Mesendoderm (in vitro differentiated cells): ENCODE measurements at regions not wholly inside any gene's neighbourhood (a gene's known extent, or its start where the extent isn't known, plus 50 kb on each side); places are given as distances from the start of the nearest gene placed in this dataset.

Experiments
- DNase-seq: peaks from one replicate; pipeline ENCODE4 v3.0.0; 2013
- H2AK5ac ChIP-seq: 2 replicates; pipeline ENCODE4 v1.6.1; 2013; ENCODE audit warnings: low read length, inconsistent platforms
- H2BK120ac ChIP-seq: 2 replicates; pipeline ENCODE4 v1.6.1; 2013; ENCODE audit warnings: low read depth, mild to moderate bottlenecking, low read length, moderate library complexity, mixed read lengths
- H2BK15ac ChIP-seq: replicated peaks from 2 replicates; pipeline ENCODE4 v1.6.1; 2013; ENCODE audit warnings: low read depth, mild to moderate bottlenecking, moderate library complexity
- H2BK5ac ChIP-seq: 2 replicates; pipeline ENCODE4 v1.6.1; 2013; ENCODE audit warnings: low read length, inconsistent platforms
- H3K18ac ChIP-seq: 2 replicates; pipeline ENCODE4 v1.6.1; 2013; ENCODE audit warnings: mild to moderate bottlenecking, low read length, mixed read lengths
- H3K23ac ChIP-seq: one replicate; pipeline ENCODE4 v1.6.1; 2013; ENCODE audit warnings: low read length
- H3K27ac ChIP-seq: 2 replicates; pipeline ENCODE4 v1.5.1; 2013; ENCODE audit warnings: low read depth, mild to moderate bottlenecking, inconsistent platforms, low read length, moderate library complexity
- H3K27me3 ChIP-seq: 2 replicates; pipeline ENCODE4 v1.6.1; 2013; ENCODE audit warnings: low read length, control low read depth, mild to moderate bottlenecking, inconsistent platforms; ENCODE audit not compliant: insufficient read depth, poor library complexity
- H3K36me3 ChIP-seq: 2 replicates; pipeline ENCODE4 v1.6.1; 2013; ENCODE audit warnings: low read length, inconsistent platforms; ENCODE audit not compliant: control insufficient read depth, insufficient read depth
- H3K4ac ChIP-seq: one replicate; pipeline ENCODE4 v1.6.1; 2013; ENCODE audit warnings: low read depth, mild to moderate bottlenecking, low read length, moderate library complexity
- H3K4me1 ChIP-seq: 2 replicates; pipeline ENCODE4 v1.6.1; 2013; ENCODE audit warnings: low read depth, low read length, inconsistent platforms; ENCODE audit not compliant: control insufficient read depth
- H3K4me2 ChIP-seq: 2 replicates; pipeline ENCODE4 v1.6.1; 2013; ENCODE audit warnings: low read length
- H3K4me3 ChIP-seq: 2 replicates; pipeline ENCODE4 v1.5.1; 2013; ENCODE audit warnings: mild to moderate bottlenecking, low read length
- H3K56ac ChIP-seq: one replicate; pipeline ENCODE4 v1.6.1; 2013; ENCODE audit warnings: low read length
- H3K79me1 ChIP-seq: 2 replicates; pipeline ENCODE4 v1.6.1; 2013; ENCODE audit warnings: low read length, inconsistent platforms
- H3K79me2 ChIP-seq: 2 replicates; pipeline ENCODE4 v1.6.1; 2013; ENCODE audit warnings: mild to moderate bottlenecking, low read length; ENCODE audit not compliant: control insufficient read depth, insufficient read depth
- H3K9ac ChIP-seq: 2 replicates; pipeline ENCODE4 v1.6.1; 2013; ENCODE audit warnings: low read length, inconsistent platforms
- H4K5ac ChIP-seq: one replicate; pipeline ENCODE4 v1.6.1; 2013; ENCODE audit warnings: low read length
- H4K8ac ChIP-seq: one replicate; pipeline ENCODE4 v1.6.1; 2013; ENCODE audit warnings: low read depth, mild to moderate bottlenecking, control low read depth, low read length, moderate library complexity
- WGBS: extraction: QIAGEN DNeasy Blood & Tissue Kit; methylation state at CpG from one replicate; pipeline ENCODE4 v1.1.7; 2013; ENCODE audit warnings: low lambda C conversion rate, missing lambda C conversion rate; ENCODE audit not compliant: insufficient coverage; ENCODE audit errors: extremely low coverage; 5-methylcytosine and 5-hydroxymethylcytosine counted together

DNA sequence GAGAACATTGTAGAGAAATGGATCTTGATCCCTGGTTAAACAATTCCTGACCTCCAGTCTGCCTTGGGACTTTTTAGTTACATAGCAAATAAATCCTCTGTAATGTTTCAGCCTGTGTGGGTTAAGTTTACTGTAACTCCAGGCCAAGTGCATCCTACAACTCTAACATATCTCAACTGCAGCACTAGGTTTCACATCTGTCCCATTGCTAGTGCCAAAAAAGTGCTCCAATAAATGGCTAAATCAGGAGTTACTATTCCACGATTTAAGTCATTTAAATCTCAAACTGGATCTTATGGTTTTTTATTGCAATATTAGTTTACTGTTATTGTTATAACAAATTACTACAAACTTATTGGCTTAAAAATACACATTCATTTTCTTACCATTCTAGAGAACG, 479.6 kb downstream of the GPAM start:
- Histone ChIP-seq H2BK120ac (no peak overlapping the region), H3K18ac (no peak overlapping the region), H3K4me1 (no peaks in the 10 kb centered on the region), H4K5ac (no peak overlapping the region), H2BK15ac (no peak overlapping the region), H4K8ac (no peak overlapping the region), H3K56ac (no peak overlapping the region), H3K79me2 (no peaks in the 10 kb centered on the region), H3K9ac (no peak overlapping the region), H2BK5ac (no peak overlapping the region), H3K4ac (no peak overlapping the region), H3K23ac (no peak overlapping the region), H3K36me3 (no peaks in the 10 kb centered on the region), H3K4me2 (no peak overlapping the region), H2AK5ac (no peak overlapping the region), H3K79me1 (no peaks in the 10 kb centered on the region), H3K27ac (no peak overlapping the region), H3K27me3 (no peaks in the 10 kb centered on the region), H3K4me3 (no peak overlapping the region)
- WGBS = no CpG with 5 or more reads among the region's 2 CpGs
- DNase-seq = no peak

DNA sequence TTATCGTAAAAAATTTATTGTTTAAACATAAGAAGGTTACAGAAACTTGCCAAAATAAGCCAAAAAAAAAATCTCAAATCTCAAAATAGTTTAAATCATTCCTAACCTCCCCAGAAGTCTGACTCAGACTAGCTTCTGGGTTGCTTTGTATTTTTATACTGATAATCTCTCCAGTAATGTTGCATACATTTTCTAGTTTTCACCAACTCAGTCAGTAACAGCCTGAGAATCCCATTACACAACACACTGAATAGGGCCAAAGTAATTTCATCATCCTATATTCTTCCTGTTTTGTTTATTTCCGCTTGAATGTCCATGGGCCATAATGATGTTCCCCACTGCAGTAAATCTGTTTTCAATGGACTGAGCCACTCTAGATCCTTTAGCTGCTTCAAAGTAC, 478.5 kb downstream of the GPAM start:
- Histone ChIP-seq H4K5ac (no peak overlapping the region), H3K36me3 (no peaks in the 10 kb centered on the region), H3K23ac (no peak overlapping the region), H3K4ac (no peak overlapping the region), H3K4me3 (no peak overlapping the region), H3K18ac (no peak overlapping the region), H3K4me2 (no peak overlapping the region), H3K9ac (no peak overlapping the region), H3K27me3 (no peaks in the 10 kb centered on the region), H2AK5ac (no peak overlapping the region), H2BK120ac (no peak overlapping the region), H3K4me1 (no peaks in the 10 kb centered on the region), H3K27ac (no peak overlapping the region), H4K8ac (no peak overlapping the region), H3K79me2 (no peaks in the 10 kb centered on the region), H3K56ac (no peak overlapping the region), H3K79me1 (no peaks in the 10 kb centered on the region), H2BK15ac (no peak overlapping the region), H2BK5ac (no peak overlapping the region)
- no peak for DNase-seq
- no CpG with 5 or more reads among the region's 2 CpGs for WGBS

DNA sequence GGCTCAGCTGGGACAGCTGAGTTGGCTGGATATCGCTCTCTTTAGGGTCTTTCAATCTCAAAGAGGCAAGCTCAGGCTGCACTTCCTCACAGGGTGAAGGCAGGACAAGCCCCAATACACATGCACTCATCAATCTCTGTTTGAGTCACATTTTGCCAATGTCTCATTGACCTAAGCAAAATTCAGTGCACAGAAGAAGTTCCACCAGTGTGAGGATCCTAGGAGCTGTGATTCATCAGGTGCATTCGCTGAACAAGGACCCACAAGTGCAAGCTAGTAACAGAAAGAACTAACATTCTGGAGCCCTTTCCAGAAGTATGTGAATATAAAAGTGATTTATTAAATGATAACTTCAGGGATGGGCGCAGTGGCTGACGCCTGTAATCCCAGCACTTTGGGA, 477.2 kb downstream of the GPAM start:
- H3K4me3 ChIP-seq = no peak overlapping the region
- H3K4me1 ChIP-seq = no peaks in the 10 kb centered on the region
- H3K18ac ChIP-seq = no peak overlapping the region
- no peak overlapping the region for H2BK120ac ChIP-seq
- no peak overlapping the region for H4K5ac ChIP-seq
- no peak overlapping the region for H3K4me2 ChIP-seq
- H3K9ac ChIP-seq = no peak overlapping the region
- H3K36me3 ChIP-seq = no peaks in the 10 kb centered on the region
- H3K56ac ChIP-seq = no peak overlapping the region
- H3K79me1 ChIP-seq = no peaks in the 10 kb centered on the region
- no peak overlapping the region for H2BK15ac ChIP-seq
- no peaks in the 10 kb centered on the region for H3K27me3 ChIP-seq
- no peak overlapping the region for H4K8ac ChIP-seq
- H3K79me2 ChIP-seq = no peaks in the 10 kb centered on the region
- H3K27ac ChIP-seq = no peak overlapping the region
- no peak overlapping the region for H3K23ac ChIP-seq
- WGBS = no CpG with 5 or more reads among the region's 4 CpGs
- H3K4ac ChIP-seq = no peak overlapping the region
- H2AK5ac ChIP-seq = no peak overlapping the region
- H2BK5ac ChIP-seq = no peak overlapping the region
- no peak for DNase-seq

DNA sequence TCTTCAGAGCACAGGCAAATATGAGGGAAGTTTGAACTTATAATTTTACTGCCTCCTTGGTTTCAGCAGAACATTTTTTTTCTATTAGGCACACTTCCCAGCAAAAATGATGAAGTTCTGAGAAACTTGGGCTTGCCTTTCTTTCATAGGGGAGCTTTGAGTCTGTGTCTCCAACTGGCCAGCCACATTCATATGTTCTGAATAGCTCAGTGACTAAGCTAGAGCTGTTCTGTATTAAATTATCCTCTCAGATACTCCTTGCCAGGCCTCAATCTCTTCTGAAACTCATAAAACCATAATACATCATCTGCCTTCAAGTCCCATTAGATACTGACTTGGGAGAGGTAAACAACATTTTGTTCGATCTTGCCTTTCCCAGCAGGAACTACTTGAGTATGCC, 476.5 kb downstream of the GPAM start:
- no CpG with 5 or more reads among the region's 1 CpG for WGBS
- no peak overlapping the region for H2BK5ac ChIP-seq
- no peak overlapping the region for H3K4me2 ChIP-seq

DNA sequence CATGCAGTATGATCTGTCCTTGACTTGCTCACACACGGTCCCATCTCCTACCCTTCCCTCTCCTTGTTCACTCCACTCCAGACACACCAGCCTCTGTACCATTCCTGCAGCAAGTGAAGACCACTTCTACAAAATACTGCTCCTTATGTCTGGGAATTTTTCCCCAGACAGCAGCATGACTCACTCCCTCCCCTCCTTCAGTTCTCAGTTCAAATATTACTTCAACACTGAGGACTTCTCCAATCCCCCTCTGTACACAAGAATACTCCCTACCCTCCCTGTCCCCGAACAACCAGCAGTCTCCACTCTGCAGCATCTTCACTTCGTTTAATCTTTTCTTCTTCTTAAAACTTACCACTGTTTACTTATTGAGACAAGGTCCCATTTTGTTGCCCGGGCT, 474.0 kb downstream of the GPAM start:
- Histone ChIP-seq H3K4me3 (no peak overlapping the region), H4K5ac (no peak overlapping the region), H2BK5ac (no peak overlapping the region), H2BK15ac (no peak overlapping the region), H3K79me1 (no peaks in the 10 kb centered on the region), H4K8ac (no peak overlapping the region), H3K4me2 (no peak overlapping the region), H3K4ac (no peak overlapping the region), H3K79me2 (no peaks in the 10 kb centered on the region), H3K9ac (no peak overlapping the region), H3K18ac (no peak overlapping the region), H2AK5ac (no peak overlapping the region), H3K23ac (no peak overlapping the region), H3K36me3 (no peaks in the 10 kb centered on the region), H3K56ac (no peak overlapping the region), H3K4me1 (no peaks in the 10 kb centered on the region), H3K27ac (no peak overlapping the region), H3K27me3 (no peaks in the 10 kb centered on the region), H2BK120ac (no peak overlapping the region)
- DNase-seq = no peak
- no CpG with 5 or more reads among the region's 4 CpGs for WGBS

More for the DNA sequence above, 476.5 kb downstream of the GPAM start:
- no peak overlapping the region for H4K5ac ChIP-seq
- H3K4me1 ChIP-seq = no peaks in the 10 kb centered on the region
- H3K9ac ChIP-seq = no peak overlapping the region
- no peak for DNase-seq
- no peak overlapping the region for H3K56ac ChIP-seq
- H3K27ac ChIP-seq = no peak overlapping the region
- no peak overlapping the region for H3K18ac ChIP-seq
- no peaks in the 10 kb centered on the region for H3K79me1 ChIP-seq
- no peak overlapping the region for H3K4ac ChIP-seq
- H3K23ac ChIP-seq = no peak overlapping the region
- H2BK15ac ChIP-seq = no peak overlapping the region
- H2AK5ac ChIP-seq = no peak overlapping the region
- H3K4me3 ChIP-seq = no peak overlapping the region
- no peaks in the 10 kb centered on the region for H3K27me3 ChIP-seq
- no peak overlapping the region for H4K8ac ChIP-seq
- H3K79me2 ChIP-seq = no peaks in the 10 kb centered on the region
- H2BK120ac ChIP-seq = no peak overlapping the region
- H3K36me3 ChIP-seq = no peaks in the 10 kb centered on the region

DNA sequence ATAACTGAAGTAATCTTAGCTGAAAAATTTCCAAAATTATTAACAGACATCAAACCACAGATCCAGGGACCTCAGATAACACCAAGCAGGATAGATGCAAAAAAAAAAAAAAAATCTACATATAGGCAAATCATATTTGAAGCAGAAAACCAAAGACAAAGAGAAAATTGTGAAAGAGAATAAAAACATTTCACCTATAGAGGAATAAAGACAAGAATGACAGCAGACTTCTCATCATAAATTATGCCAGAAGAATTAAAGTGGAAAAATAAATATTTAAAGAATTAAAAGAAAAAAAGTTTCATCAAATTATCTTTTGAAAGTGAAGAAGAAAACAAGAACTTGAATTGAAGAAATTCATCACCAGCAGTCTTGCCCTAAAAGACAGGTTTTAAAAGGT, 467.5 kb downstream of the GPAM start:
- no peak overlapping the region for H3K4ac ChIP-seq
- no peak overlapping the region for H3K23ac ChIP-seq
- H2BK5ac ChIP-seq = no peak overlapping the region
- no peak overlapping the region for H3K56ac ChIP-seq
- H3K4me1 ChIP-seq = no peaks in the 10 kb centered on the region
- no peaks in the 10 kb centered on the region for H3K36me3 ChIP-seq
- H3K9ac ChIP-seq = no peak overlapping the region
- H4K8ac ChIP-seq = no peak overlapping the region
- H3K79me2 ChIP-seq = no peaks in the 10 kb centered on the region
- H3K18ac ChIP-seq = no peak overlapping the region
- no peak overlapping the region for H4K5ac ChIP-seq
- no peak overlapping the region for H2BK15ac ChIP-seq
- no peak overlapping the region for H3K27ac ChIP-seq
- H3K79me1 ChIP-seq = no peaks in the 10 kb centered on the region
- H2AK5ac ChIP-seq = no peak overlapping the region
- no peak for DNase-seq
- no peak overlapping the region for H3K4me3 ChIP-seq
- no peaks in the 10 kb centered on the region for H3K27me3 ChIP-seq
- no peak overlapping the region for H3K4me2 ChIP-seq
- H2BK120ac ChIP-seq = no peak overlapping the region
